Keratinocyte (primary cell): ENCODE measurements at regions not wholly inside any gene's neighbourhood (a gene's known extent, or its start where the extent isn't known, plus 50 kb on each side); places are given as distances from the start of the nearest gene placed in this dataset.

ENCODE experiments used
- DNase-seq: peaks from one replicate; pipeline ENCODE4 v3.0.0-alpha.2; 2011; ENCODE audit warnings: low read depth, missing footprints, low spot score
- FAIRE-seq: peaks from 2 replicates; lab custom pipeline; 2011; peaks lifted over from hg19 to GRCh38; lab: Jason Lieb, UNC
- H2AFZ ChIP-seq: 2 replicates; pipeline ENCODE4 v1.6.0; 2012; ENCODE audit warnings: low read length, control low read depth, inconsistent platforms; ENCODE audit not compliant: control insufficient read depth
- H3K27ac ChIP-seq: 2 replicates; pipeline ENCODE4 v1.5.1; 2011; ENCODE audit warnings: low read length; ENCODE audit not compliant: control insufficient read depth, insufficient read depth
- H3K27me3 ChIP-seq: 3 replicates; pipeline ENCODE4 v1.6.0; 2011; ENCODE audit warnings: low read length; ENCODE audit not compliant: control insufficient read depth, insufficient read depth; ENCODE audit errors: extremely low read depth
- H3K36me3 ChIP-seq, 2 experiments: 2 replicates in 1 of 2; 3 replicates in 1 of 2; pipeline ENCODE4 v1.5.1; 2011; ENCODE audit warnings: low read length in 2 of 2, mild to moderate bottlenecking in 1 of 2; ENCODE audit not compliant: control insufficient read depth in 2 of 2, insufficient read depth in 2 of 2; ENCODE audit errors: extremely low read depth in 1 of 2
- H3K4me1 ChIP-seq: 3 replicates; pipeline ENCODE4 v1.5.1; 2011; ENCODE audit warnings: low read length; ENCODE audit not compliant: control insufficient read depth, insufficient read depth; ENCODE audit errors: extremely low read depth
- H3K4me2 ChIP-seq: 3 replicates; pipeline ENCODE4 v1.6.0; 2011; ENCODE audit warnings: low read depth, low read length; ENCODE audit not compliant: control insufficient read depth, insufficient read depth; ENCODE audit errors: extremely low read depth
- H3K4me3 ChIP-seq, 3 experiments: fragments of 200-600 bp in 1 of 3; sonication (generic) in 1 of 3; 2 replicates in 2 of 3; 3 replicates in 1 of 3; pipeline ENCODE4 v1.5.1; 2011 to 2016; ENCODE audit warnings: low read length in 3 of 3, mild to moderate bottlenecking in 3 of 3, control low read depth in 2 of 3, inconsistent platforms in 1 of 3, low read depth in 1 of 3, mixed read lengths in 1 of 3, mixed run types in 1 of 3, moderate library complexity in 1 of 3; ENCODE audit not compliant: control insufficient read depth in 2 of 3, insufficient read depth in 2 of 3; ENCODE audit errors: extremely low read depth in 1 of 3
- H3K79me2 ChIP-seq: 2 replicates; pipeline ENCODE4 v1.6.0; 2012; ENCODE audit warnings: low read length; ENCODE audit not compliant: control insufficient read depth, insufficient read depth
- H3K9ac ChIP-seq: 3 replicates; pipeline ENCODE4 v1.6.0; 2011; ENCODE audit warnings: low read length; ENCODE audit not compliant: control insufficient read depth, insufficient read depth; ENCODE audit errors: extremely low read depth
- H3K9me1 ChIP-seq: 3 replicates; pipeline ENCODE4 v1.6.0; 2011; ENCODE audit warnings: low read length; ENCODE audit not compliant: control insufficient read depth, insufficient read depth; ENCODE audit errors: extremely low read depth
- H3K9me3 ChIP-seq: 2 replicates; pipeline ENCODE4 v1.5.1; 2012; ENCODE audit warnings: low read depth, low read length; ENCODE audit not compliant: control insufficient read depth
- H4K20me1 ChIP-seq: 3 replicates; pipeline ENCODE4 v1.6.0; 2011; ENCODE audit warnings: low read length; ENCODE audit not compliant: control insufficient read depth, insufficient read depth; ENCODE audit errors: extremely low read depth
- EZH2 ChIP-seq: IDR thresholded peaks from one replicate; pipeline ENCODE4 v1.6.1; 2012; ENCODE audit warnings: inconsistent platforms, mild to moderate bottlenecking, low read length, moderate library complexity
- dilution Hi-C: fragments of 300-500 bp; cut with MboI; formaldehyde crosslinking; loops from one replicate; pipeline ENCODE4 v1.7.0; 2020; ENCODE audit warnings: low sequenced_read_pairs; ENCODE audit not compliant: extremely low pct_ligation_motif_present
- TF ChIP-seq, protein P1 (sequence below), 3 experiments: IDR thresholded peaks in 1 of 3; conservative IDR thresholded peaks in 1 of 3; optimal IDR thresholded peaks in 1 of 3; 2 replicates in 2 of 3; 3 replicates in 1 of 3; pipeline versions ENCODE3 to v1.5.1; 2011; ENCODE audit warnings: low read length in 3 of 3, mild to moderate bottlenecking in 3 of 3, moderate library complexity in 2 of 3, control low read depth in 1 of 3, inconsistent platforms in 1 of 3; ENCODE audit not compliant: insufficient read depth in 2 of 3; ENCODE audit errors: extremely low read depth in 1 of 3

DNA sequence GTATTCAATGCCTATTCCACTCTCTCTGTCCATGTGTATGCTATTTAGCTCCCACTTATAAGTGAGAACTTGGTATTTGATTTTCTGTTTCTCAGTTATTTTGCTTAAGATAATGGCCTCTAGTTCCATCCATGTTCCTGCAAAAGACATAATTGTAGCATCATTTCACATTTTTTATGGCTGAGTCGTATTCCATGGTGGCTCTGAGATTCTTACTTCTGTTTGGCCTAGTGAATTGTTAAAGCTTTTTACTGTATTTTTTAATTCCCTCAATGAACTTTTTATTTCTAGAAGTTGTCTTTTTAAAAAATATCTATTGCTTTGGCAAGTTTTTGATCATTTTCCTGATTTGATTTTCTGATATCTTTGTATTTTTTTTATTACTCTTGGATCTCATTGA, 635.6 kb downstream of the PLA2G4A start:
- dilution Hi-C loops, result no loop called here
- H3K4me1 ChIP-seq, result no peaks in the 10 kb centered on the region
- TF ChIP-seq, protein P1, sequence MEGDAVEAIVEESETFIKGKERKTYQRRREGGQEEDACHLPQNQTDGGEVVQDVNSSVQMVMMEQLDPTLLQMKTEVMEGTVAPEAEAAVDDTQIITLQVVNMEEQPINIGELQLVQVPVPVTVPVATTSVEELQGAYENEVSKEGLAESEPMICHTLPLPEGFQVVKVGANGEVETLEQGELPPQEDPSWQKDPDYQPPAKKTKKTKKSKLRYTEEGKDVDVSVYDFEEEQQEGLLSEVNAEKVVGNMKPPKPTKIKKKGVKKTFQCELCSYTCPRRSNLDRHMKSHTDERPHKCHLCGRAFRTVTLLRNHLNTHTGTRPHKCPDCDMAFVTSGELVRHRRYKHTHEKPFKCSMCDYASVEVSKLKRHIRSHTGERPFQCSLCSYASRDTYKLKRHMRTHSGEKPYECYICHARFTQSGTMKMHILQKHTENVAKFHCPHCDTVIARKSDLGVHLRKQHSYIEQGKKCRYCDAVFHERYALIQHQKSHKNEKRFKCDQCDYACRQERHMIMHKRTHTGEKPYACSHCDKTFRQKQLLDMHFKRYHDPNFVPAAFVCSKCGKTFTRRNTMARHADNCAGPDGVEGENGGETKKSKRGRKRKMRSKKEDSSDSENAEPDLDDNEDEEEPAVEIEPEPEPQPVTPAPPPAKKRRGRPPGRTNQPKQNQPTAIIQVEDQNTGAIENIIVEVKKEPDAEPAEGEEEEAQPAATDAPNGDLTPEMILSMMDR (optimal IDR thresholded peaks at IDR 0.05 in 1 of 3, IDR thresholded peaks at IDR 0.05 in 1 of 3, conservative IDR thresholded peaks at IDR 0.05 in 1 of 3; ENCODE audit: extremely low read depth in 1 of 3, insufficient read depth in 2 of 3, low read length in 3 of 3), result no peak
- no peak for TF ChIP-seq EZH2
- no peaks in the 10 kb centered on the region for H3K79me2 ChIP-seq
- H3K9me3 ChIP-seq, result no peaks in the 10 kb centered on the region
- H3K9me1 ChIP-seq, result no peaks in the 10 kb centered on the region
- H4K20me1 ChIP-seq, result no peaks in the 10 kb centered on the region
- H3K4me2 ChIP-seq, result no peak overlapping the region
- H3K4me3 ChIP-seq, result no peak overlapping the region
- DNase-seq (no peak), FAIRE-seq (no peak)
- no peaks in the 10 kb centered on the region for H3K27me3 ChIP-seq
- H3K9ac ChIP-seq, result no peak overlapping the region
- no peak overlapping the region for H2AFZ ChIP-seq
- no peaks in the 10 kb centered on the region for H3K36me3 ChIP-seq
- H3K27ac ChIP-seq, result no peak overlapping the region

DNA sequence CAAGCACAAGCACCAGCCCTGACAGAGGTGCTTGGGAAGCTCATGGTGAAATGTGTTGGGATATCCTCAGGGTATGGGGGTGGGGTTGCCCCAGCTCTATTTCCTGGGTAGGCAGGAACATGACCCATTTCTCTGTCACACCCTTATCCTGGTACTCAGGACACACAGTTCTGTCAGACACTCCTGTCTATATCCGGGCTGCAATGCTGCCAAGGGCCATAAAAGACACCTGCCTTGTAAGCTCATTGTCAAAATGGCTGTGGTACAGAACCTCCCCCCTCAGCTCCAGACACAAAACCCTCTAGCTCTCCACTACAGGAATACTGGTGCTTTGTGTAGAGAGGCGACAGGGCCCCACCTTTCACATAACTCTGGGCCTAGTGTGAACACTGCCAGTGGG, 636.7 kb downstream of the PLA2G4A start:
- TF ChIP-seq, protein P1 (optimal IDR thresholded peaks at IDR 0.05 in 1 of 3, IDR thresholded peaks at IDR 0.05 in 1 of 3, conservative IDR thresholded peaks at IDR 0.05 in 1 of 3; ENCODE audit: extremely low read depth in 1 of 3, insufficient read depth in 2 of 3, low read length in 3 of 3), result no peak
- TF ChIP-seq EZH2, result no peak
- no peak for DNase-seq
- Histone ChIP-seq H3K9me3 (no peaks in the 10 kb centered on the region), H3K79me2 (no peaks in the 10 kb centered on the region), H4K20me1 (no peaks in the 10 kb centered on the region), H3K9ac (no peak overlapping the region), H3K27me3 (no peaks in the 10 kb centered on the region), H3K4me1 (no peaks in the 10 kb centered on the region), H3K4me3 (no peak overlapping the region), H3K27ac (no peak overlapping the region), H3K4me2 (no peak overlapping the region), H3K36me3 (no peaks in the 10 kb centered on the region), H3K9me1 (no peaks in the 10 kb centered on the region), H2AFZ (no peak overlapping the region)
- FAIRE-seq, result no peak
- dilution Hi-C loops, result no loop called here
